Upper lobe of right lung (tissue), 1 donor: ENCODE measurements at regions not wholly inside any gene's neighbourhood (a gene's known extent, or its start where the extent isn't known, plus 50 kb on each side); places are given as distances from the start of the nearest gene placed in this dataset.

Experiments used
- ATAC-seq: fragments of 200-7000 bp; cut with Tn5 transposase; one replicate; pipeline ENCODE4 v1.9.1; 2020; ENCODE audit warnings: mild to moderate bottlenecking, moderate library complexity
- DNase-seq: peaks from one replicate; pipeline ENCODE4 v3.0.0-alpha.2; 2020
- H3K27ac ChIP-seq: fragments of 200-600 bp; one replicate; pipeline ENCODE4 v1.8.0; 2022
- H3K27me3 ChIP-seq: fragments of 200-600 bp; one replicate; pipeline ENCODE4 v1.8.0; 2022; ENCODE audit warnings: mild to moderate bottlenecking
- H3K36me3 ChIP-seq: fragments of 200-600 bp; one replicate; pipeline ENCODE4 v1.8.0; 2022
- H3K4me1 ChIP-seq: fragments of 200-600 bp; one replicate; pipeline ENCODE4 v1.8.0; 2022
- H3K4me3 ChIP-seq: fragments of 200-600 bp; one replicate; pipeline ENCODE4 v1.8.0; 2022; ENCODE audit warnings: mild to moderate bottlenecking
- H3K9me3 ChIP-seq: fragments of 200-600 bp; one replicate; pipeline ENCODE4 v1.8.0; 2022
- CTCF ChIP-seq: fragments of 200-600 bp; IDR thresholded peaks from one replicate; pipeline ENCODE4 v1.8.0; 2022; ENCODE audit warnings: antibody characterized with exemption
- intact Hi-C: fragments of 100-400 bp; cut with DNase I; formaldehyde crosslinking; loops from one replicate; pipeline ENCODE4 v1.11.0; 2022
- donor health status: DM: no; HTN: yes; CAD: no; lungs with severe emphysema.

- DNase-seq (no peak), ATAC-seq (no peak)
- H3K4me3 ChIP-seq, result no peak overlapping the region
- H3K27me3 ChIP-seq, result no peaks in the 10 kb centered on the region
- no peak overlapping the region for H3K27ac ChIP-seq
- intact Hi-C loops, result no loop called here
- no peaks in the 10 kb centered on the region for H3K36me3 ChIP-seq
- no peaks in the 10 kb centered on the region for H3K4me1 ChIP-seq
- no peaks in the 10 kb centered on the region for H3K9me3 ChIP-seq
- no peak for TF ChIP-seq CTCF
Measured at GRCh38 chr16:77030600-77030999, 160.4 kb upstream of the MON1B start.

DNA sequence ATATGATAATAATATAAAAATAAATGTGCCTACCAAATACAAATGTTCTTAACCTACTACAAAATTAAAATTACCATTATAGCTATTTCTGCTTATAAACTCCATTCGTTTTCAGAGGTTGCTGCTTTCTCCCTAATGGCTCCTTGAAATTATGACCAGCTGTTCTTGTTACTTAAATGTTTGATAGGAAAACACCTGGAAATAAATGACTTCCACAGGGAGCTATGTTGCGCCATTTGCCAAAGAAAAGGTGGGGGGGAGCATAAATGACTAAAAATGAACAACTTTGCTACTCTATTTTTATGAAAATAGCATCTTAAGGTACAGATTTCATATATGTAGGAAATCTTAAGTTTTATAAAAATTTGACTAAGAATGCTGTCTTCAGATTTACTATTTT lies 157.5 kb upstream of the MON1B start:
- Histone ChIP-seq H3K27ac (no peak overlapping the region), H3K27me3 (no peaks in the 10 kb centered on the region), H3K4me3 (no peak overlapping the region), H3K4me1 (no peaks in the 10 kb centered on the region), H3K36me3 (no peaks in the 10 kb centered on the region), H3K9me3 (no peaks in the 10 kb centered on the region)
- intact Hi-C loops, result no loop called here
- no peak for DNase-seq
- no peak for ATAC-seq
- no peak for TF ChIP-seq CTCF

GRCh38 chr16:77035361-77035760 lies 155.6 kb upstream of the MON1B start:
- DNase-seq, result no peak
- H3K9me3 ChIP-seq, result no peaks in the 10 kb centered on the region
- H3K4me1 ChIP-seq, result no peaks in the 10 kb centered on the region
- no peaks in the 10 kb centered on the region for H3K27me3 ChIP-seq
- H3K27ac ChIP-seq, result no peak overlapping the region
- ATAC-seq, result no peak
- no peak for TF ChIP-seq CTCF
- intact Hi-C loops, result no loop called here
- H3K4me3 ChIP-seq, result no peak overlapping the region
- H3K36me3 ChIP-seq, result no peaks in the 10 kb centered on the region

- TF ChIP-seq CTCF, result no peak
- no peak for DNase-seq
Measured at GRCh38 chr16:77037696-77038347, 153.2 kb upstream of the MON1B start.

DNA sequence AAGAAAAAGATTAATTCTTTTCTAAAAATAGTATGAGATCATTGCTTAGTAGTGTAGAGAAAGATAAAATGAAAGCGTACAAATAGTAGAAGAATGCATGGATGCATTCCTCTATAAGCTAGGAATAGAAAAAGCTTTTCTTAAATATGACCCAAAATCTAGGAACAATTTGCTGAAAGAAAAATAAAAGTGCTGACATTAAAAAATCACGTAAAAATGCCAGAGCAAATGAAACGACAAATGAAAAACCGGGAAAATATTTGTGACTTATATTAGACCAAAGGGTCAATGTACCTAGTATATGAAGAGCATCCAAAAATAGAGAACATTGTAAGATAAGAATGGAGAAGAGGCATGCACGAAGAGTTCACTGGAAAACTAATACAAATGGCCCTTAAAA lies 149.5 kb upstream of the MON1B start:
- Histone ChIP-seq H3K4me3 (no peak overlapping the region), H3K9me3 (no peaks in the 10 kb centered on the region), H3K27ac (no peak overlapping the region), H3K27me3 (no peaks in the 10 kb centered on the region), H3K4me1 (no peaks in the 10 kb centered on the region), H3K36me3 (no peaks in the 10 kb centered on the region)
- TF ChIP-seq CTCF, result no peak
- DNase-seq (no peak), ATAC-seq (no peak)
- intact Hi-C loops, result no loop called here

More at GRCh38 chr16:77037696-77038347, 153.2 kb upstream of the MON1B start:
- Histone ChIP-seq H3K4me3 (no peak overlapping the region), H3K36me3 (no peaks in the 10 kb centered on the region), H3K27ac (no peak overlapping the region), H3K9me3 (no peaks in the 10 kb centered on the region), H3K27me3 (no peaks in the 10 kb centered on the region), H3K4me1 (no peaks in the 10 kb centered on the region)
- ATAC-seq, result no peak
- intact Hi-C loops, result no loop called here

- TF ChIP-seq CTCF, result no peak
- DNase-seq (no peak), ATAC-seq (no peak)
- no peaks in the 10 kb centered on the region for H3K9me3 ChIP-seq
- H3K27me3 ChIP-seq, result no peaks in the 10 kb centered on the region
- no peak overlapping the region for H3K4me3 ChIP-seq
- no peak overlapping the region for H3K27ac ChIP-seq
- intact Hi-C loops, result no loop called here
- H3K4me1 ChIP-seq, result no peaks in the 10 kb centered on the region
- no peaks in the 10 kb centered on the region for H3K36me3 ChIP-seq
Measured at GRCh38 chr16:77043076-77043475, 147.9 kb upstream of the MON1B start.
